Ectodermal cell (in vitro differentiated cells): ENCODE measurements at regions not wholly inside any gene's neighbourhood (a gene's known extent, or its start where the extent isn't known, plus 50 kb on each side); places are given as distances from the start of the nearest gene placed in this dataset.

Experiments used
- H3K27ac ChIP-seq: 2 replicates; pipeline ENCODE4 v1.7.0; 2013; ENCODE audit warnings: mild to moderate bottlenecking, low read depth, low read length; ENCODE audit not compliant: insufficient read depth, poor library complexity, severe bottlenecking
- H3K27me3 ChIP-seq: 2 replicates; pipeline ENCODE4 v1.7.0; 2013; ENCODE audit warnings: mild to moderate bottlenecking, low read length; ENCODE audit not compliant: insufficient read depth, control insufficient read depth, poor library complexity, severe bottlenecking
- H3K36me3 ChIP-seq: one replicate; pipeline ENCODE4 v1.7.0; 2013; ENCODE audit warnings: low read length; ENCODE audit not compliant: control insufficient read depth, insufficient read depth
- H3K4me1 ChIP-seq: one replicate; pipeline ENCODE4 v1.7.0; 2013; ENCODE audit warnings: low read length; ENCODE audit not compliant: control insufficient read depth, insufficient read depth
- H3K4me3 ChIP-seq: 2 replicates; pipeline ENCODE4 v1.7.0; 2013; ENCODE audit warnings: low read depth, low read length, control low read depth; ENCODE audit not compliant: insufficient read depth
- H3K9me3 ChIP-seq: 2 replicates; pipeline ENCODE4 v1.7.0; 2013; ENCODE audit warnings: mild to moderate bottlenecking, low read length, moderate library complexity; ENCODE audit not compliant: control insufficient read depth
- WGBS, 2 experiments: methylation state at CpG; one replicate each; pipeline ENCODE4 v1.1.7; 2013; ENCODE audit warnings: missing lambda C conversion rate in 2 of 2; 5-methylcytosine and 5-hydroxymethylcytosine counted together

DNA sequence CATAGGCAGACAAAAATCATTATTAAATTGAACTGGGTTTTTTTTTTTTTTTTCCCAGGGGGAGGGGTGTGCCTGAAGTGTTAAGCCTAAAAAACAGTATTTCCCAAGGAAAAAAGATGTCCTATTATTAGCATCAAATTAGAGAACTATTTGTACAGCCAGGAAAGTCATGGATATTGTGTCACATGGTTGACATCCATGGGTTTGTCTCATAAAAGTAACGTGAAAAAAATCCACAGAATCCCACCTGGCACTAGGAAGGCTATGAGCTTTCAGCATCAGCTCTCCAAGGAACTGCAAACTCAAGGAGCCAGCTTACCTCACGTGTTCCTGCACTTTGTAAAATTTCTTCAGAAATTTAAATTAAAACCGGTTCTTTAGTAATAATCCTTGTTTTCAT is 69.1 kb upstream of the EGLN3 start:
- H3K4me3 ChIP-seq, result no peak overlapping the region
- WGBS, 2 experiments, result 91 to 96% methylated on average over 3 of the region's 3 CpGs

DNA sequence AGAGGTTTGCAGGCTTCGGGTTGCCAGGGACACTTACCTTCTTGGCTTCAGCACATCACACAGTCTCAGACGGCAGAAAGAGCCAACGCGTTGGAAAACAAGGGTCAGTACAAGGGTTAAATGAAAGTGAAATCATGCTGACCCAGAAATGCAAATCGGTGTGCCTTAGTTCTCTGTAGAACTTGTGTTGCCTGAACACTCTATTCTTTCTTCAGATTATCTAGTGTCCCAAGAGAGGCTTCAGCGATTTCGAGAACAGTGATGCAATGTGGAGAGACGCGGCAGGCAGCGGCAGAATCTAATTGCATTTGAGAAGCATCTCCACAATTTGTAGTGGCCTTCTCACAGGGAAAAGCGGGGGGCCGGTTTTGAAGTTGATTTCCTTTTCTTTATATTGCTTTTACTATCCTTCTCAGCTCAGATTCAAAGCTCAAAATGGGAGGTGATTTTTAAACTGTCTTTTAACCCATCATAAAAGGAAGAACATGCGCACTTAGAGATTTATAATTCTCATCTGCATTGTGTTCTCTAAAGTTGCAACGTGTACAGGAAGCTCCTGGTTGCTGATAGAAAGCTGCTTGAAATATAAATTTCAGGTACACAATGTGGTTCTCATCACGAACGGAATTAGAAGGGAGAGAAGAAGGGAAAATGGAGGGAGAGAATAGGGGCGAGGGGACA is 67.8 kb upstream of the EGLN3 start:
- Histone ChIP-seq H3K36me3 (no peaks in the 10 kb centered on the region), H3K27me3 (no peaks in the 10 kb centered on the region), H3K4me1 (no peaks in the 10 kb centered on the region), H3K9me3 (no peaks in the 10 kb centered on the region), H3K4me3 (no peak overlapping the region), H3K27ac (no peak overlapping the region)
- 78 to 82% methylated on average over 17 of the region's 17 CpGs for WGBS, 2 experiments

More for the DNA sequence above, 69.1 kb upstream of the EGLN3 start:
- Histone ChIP-seq H3K27ac (no peak overlapping the region), H3K27me3 (no peaks in the 10 kb centered on the region), H3K36me3 (no peaks in the 10 kb centered on the region), H3K9me3 (no peaks in the 10 kb centered on the region), H3K4me1 (no peaks in the 10 kb centered on the region)

DNA sequence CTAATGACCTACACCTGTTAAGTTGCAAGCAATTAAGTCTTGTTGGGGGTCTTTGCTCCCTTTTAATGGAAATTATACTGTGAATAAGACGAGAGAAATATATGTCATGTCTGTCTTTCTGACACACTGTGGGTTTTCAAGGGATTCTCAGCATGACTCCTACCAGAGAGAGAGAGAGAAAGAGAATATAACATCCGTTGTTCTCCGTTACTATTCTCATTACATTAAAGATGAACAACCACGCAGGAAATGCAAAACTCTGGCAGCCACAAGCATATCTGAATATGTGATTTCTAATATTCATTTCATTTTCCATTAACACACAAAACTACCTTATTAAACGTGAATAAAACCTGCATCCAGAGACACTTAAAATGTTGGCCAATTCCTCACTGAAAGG is 67.3 kb upstream of the EGLN3 start:
- 58 to 82% methylated on average over 2 to 5 of the region's 5 CpGs for WGBS, 2 experiments
- Histone ChIP-seq H3K27me3 (no peaks in the 10 kb centered on the region), H3K4me1 (no peaks in the 10 kb centered on the region), H3K36me3 (no peaks in the 10 kb centered on the region), H3K27ac (no peak overlapping the region), H3K9me3 (no peaks in the 10 kb centered on the region), H3K4me3 (no peak overlapping the region)

DNA sequence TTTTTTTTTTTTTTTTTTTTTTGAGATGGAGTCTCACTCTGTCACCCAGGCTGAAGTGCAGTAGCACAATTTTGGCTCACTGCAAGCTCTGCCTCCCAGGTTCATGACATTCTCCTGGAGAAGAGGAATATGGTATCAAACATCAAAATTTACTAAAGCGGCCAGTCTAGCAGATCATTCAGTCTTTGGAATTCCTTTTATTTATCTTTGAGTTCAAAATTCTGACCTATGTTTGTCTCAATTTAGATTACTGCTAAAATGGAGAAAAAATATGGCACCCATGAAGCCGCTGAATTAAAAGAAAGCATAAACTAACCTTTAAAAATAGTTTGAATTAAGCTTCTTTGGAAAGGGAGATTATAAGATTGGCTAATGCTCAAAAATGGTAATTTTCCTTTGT is 64.5 kb upstream of the EGLN3 start:
- 97 to 100% methylated on average over 1 to 2 of the region's 2 CpGs for WGBS, 2 experiments
- Histone ChIP-seq H3K27ac (no peak overlapping the region), H3K36me3 (no peaks in the 10 kb centered on the region), H3K4me1 (no peaks in the 10 kb centered on the region), H3K9me3 (no peaks in the 10 kb centered on the region), H3K27me3 (no peaks in the 10 kb centered on the region), H3K4me3 (no peak overlapping the region)

DNA sequence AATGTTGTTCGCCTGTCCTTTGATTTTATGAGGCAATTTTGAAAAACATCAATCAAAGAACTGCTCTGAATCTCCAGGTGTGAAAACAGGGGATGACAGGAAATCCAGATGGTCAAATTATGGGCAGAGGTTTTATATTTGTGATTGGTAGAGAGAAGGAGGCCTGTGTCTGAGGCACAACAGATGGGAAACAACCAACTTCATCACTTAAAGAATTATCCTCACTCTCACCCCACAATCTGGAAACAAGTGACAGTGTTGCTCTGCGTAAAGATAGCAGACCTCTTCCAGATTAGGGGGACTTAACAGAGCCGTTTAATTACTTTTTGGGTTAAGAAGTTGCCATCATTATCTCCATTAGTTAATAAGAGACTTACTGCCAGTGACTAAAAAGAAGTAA is 64.1 kb upstream of the EGLN3 start:
- no peaks in the 10 kb centered on the region for H3K4me1 ChIP-seq
- no peaks in the 10 kb centered on the region for H3K9me3 ChIP-seq
- 95% methylated on average over 2 to 3 of the region's 3 CpGs for WGBS, 2 experiments
- H3K27ac ChIP-seq, result no peak overlapping the region
- H3K27me3 ChIP-seq, result no peaks in the 10 kb centered on the region
- no peak overlapping the region for H3K4me3 ChIP-seq
- no peaks in the 10 kb centered on the region for H3K36me3 ChIP-seq

DNA sequence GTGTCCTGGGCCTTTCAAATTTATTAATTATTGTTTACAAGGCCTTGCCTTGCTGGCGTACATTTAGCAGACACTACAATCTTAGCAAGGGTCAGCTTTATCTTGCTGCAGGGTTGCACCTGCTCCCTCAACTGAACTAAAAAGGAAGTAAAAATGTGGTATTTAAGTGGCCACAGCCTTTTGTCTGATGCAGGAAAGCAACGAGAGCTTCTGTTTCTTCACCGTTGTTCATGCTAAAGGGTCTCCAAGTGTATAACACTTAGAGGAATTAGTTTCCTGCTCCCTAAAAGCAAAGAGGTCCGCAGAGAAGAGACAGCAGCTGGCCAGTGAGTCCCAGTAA is 62.8 kb upstream of the EGLN3 start:
- Histone ChIP-seq H3K4me3 (no peak overlapping the region), H3K4me1 (no peaks in the 10 kb centered on the region), H3K36me3 (no peaks in the 10 kb centered on the region), H3K9me3 (no peaks in the 10 kb centered on the region), H3K27me3 (no peaks in the 10 kb centered on the region), H3K27ac (no peak overlapping the region)
- 86 to 88% methylated on average over 4 of the region's 4 CpGs for WGBS, 2 experiments

DNA sequence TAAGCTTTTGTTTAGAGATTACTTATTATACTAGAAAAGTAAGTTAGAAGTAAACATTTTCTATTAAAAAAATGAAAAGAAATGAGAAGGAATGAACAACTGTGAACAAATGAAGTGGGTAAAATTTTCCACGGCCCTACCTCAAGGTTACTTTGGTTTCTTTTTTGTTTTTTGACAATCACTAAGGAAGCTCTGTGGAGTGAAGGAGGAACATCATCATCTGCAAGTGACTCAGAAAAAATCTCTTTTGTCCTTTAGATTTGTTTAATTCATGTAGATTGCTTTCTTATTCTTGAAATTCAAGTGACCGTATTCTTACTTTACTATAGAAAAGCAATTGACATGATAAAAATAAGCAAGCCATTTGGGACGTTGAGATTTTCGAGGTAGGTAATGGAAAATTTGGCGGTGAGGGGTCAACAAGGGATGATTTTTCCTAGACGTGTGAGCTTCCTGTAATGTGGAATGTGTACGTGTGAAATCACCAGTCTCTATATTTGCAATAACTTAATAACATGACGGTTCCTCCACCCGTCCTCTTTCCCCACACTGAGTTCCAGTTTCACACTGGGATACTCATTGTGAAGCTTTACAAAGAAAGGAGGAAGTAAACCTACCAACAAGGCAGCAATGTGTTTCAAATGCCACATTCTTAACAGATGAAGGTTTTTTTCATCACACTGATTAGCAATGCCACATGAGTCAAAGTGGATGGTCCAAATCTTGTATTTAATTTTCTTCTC is 62.3 kb upstream of the EGLN3 start:
- Histone ChIP-seq H3K36me3 (no peaks in the 10 kb centered on the region), H3K27ac (no peak overlapping the region), H3K27me3 (no peaks in the 10 kb centered on the region), H3K9me3 (no peaks in the 10 kb centered on the region), H3K4me3 (no peak overlapping the region), H3K4me1 (no peaks in the 10 kb centered on the region)
- 71 to 83% methylated on average over 8 to 9 of the region's 9 CpGs for WGBS, 2 experiments

DNA sequence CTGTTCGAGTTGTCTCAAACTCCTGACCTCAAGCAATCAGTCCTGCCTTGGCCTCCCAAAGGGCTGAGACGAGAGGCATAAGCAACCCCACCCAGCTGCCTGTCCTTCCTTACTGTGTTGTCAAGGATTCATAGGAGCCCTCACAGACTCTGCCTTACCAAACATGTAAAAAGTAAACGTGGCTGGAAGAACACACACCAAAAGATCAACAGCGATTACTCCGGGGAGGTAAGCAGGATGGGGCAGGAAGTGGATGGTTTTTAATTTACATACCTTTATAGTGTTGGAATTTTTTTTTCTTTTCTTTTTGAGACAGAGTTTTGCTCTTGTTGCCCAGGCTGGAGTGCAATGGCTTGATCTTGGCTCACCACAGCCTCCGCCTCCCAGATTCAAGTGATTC is 61.5 kb upstream of the EGLN3 start:
- Histone ChIP-seq H3K27me3 (no peaks in the 10 kb centered on the region), H3K4me3 (no peak overlapping the region), H3K36me3 (no peaks in the 10 kb centered on the region), H3K9me3 (no peaks in the 10 kb centered on the region), H3K4me1 (no peaks in the 10 kb centered on the region), H3K27ac (no peak overlapping the region)
- WGBS, 2 experiments, result 87 to 94% methylated on average over 6 of the region's 6 CpGs

DNA sequence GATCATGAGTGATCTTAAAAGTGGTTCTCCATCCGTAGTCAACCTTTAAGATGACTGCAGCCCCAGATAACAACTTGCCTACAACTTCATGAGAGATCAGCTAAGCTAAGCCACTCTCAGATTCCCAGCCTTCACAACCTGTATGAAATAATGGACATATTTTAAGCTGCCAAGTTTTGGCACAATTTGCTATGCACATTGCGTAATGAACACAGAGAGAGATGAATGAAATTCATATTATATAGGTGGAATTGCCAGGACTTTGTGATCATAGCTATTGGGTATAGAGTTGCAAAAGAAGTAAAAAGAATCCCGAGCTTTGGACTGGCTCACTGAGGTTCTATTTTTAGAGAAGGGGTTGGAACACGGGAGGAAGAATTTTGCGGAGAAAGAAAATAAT is 59.1 kb upstream of the EGLN3 start:
- WGBS, 2 experiments, result 96 to 99% methylated on average over 5 of the region's 5 CpGs
- Histone ChIP-seq H3K9me3 (no peaks in the 10 kb centered on the region), H3K4me3 (no peak overlapping the region), H3K27ac (no peak overlapping the region), H3K36me3 (no peaks in the 10 kb centered on the region), H3K27me3 (no peaks in the 10 kb centered on the region), H3K4me1 (no peaks in the 10 kb centered on the region)

DNA sequence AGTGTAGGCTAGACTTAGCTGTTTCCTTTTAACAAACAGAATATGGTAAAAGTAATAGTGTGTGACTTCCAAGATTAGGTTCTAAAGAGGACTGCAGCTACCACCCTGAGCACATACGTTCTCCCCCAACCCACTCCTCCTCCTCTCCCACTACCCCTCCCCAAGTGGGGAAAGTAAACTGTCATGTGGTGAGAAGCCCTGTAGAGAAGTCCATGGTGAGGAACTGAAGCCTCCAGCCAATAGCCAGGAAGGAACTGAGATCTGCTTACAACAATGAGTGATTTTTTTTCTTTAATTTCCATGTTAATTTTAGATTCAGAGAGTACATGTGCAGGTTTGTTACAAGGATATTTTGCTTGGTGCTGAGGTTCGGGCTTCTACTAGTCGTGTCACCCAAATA is 57.0 kb upstream of the EGLN3 start:
- no peaks in the 10 kb centered on the region for H3K27me3 ChIP-seq
- no peak overlapping the region for H3K27ac ChIP-seq
- H3K4me1 ChIP-seq, result no peaks in the 10 kb centered on the region
- H3K9me3 ChIP-seq, result no peaks in the 10 kb centered on the region
- H3K36me3 ChIP-seq, result no peaks in the 10 kb centered on the region
- H3K4me3 ChIP-seq, result no peak overlapping the region
- 80% methylated on average over 3 of the region's 3 CpGs; no CpG with 5 or more reads in 1 of the 2 experiments for WGBS, 2 experiments
